H9 (cell line): ENCODE measurements at regions not wholly inside any gene's neighbourhood (a gene's known extent, or its start where the extent isn't known, plus 50 kb on each side); places are given as distances from the start of the nearest gene placed in this dataset.

Experiments
- DNase-seq: peaks from one replicate; pipeline ENCODE4 v3.0.0-alpha.2; 2017
- H2AFZ ChIP-seq: one replicate; pipeline ENCODE4 v1.6.1; 2013; ENCODE audit warnings: mild to moderate bottlenecking, low read length, control low read depth, moderate library complexity
- H2AK5ac ChIP-seq: 2 replicates; pipeline ENCODE4 v1.6.1; 2013; ENCODE audit warnings: low read length, control low read depth, mixed read lengths; ENCODE audit not compliant: insufficient read length
- H2BK120ac ChIP-seq: one replicate; pipeline ENCODE4 v1.6.1; 2013; ENCODE audit warnings: low read depth, mild to moderate bottlenecking, low read length, control low read depth, inconsistent platforms; ENCODE audit not compliant: poor library complexity, severe bottlenecking
- H2BK12ac ChIP-seq: 2 replicates; pipeline ENCODE4 v1.6.1; 2013; ENCODE audit warnings: low read length, control low read depth, mixed read lengths, low read depth; ENCODE audit not compliant: insufficient read length
- H2BK15ac ChIP-seq: 2 replicates; pipeline ENCODE4 v1.6.1; 2013; ENCODE audit warnings: low read depth, low read length, control low read depth
- H2BK20ac ChIP-seq: one replicate; pipeline ENCODE4 v1.6.1; 2013; ENCODE audit warnings: low read depth, mild to moderate bottlenecking, low read length, control low read depth, inconsistent platforms; ENCODE audit not compliant: poor library complexity, severe bottlenecking
- H2BK5ac ChIP-seq: 2 replicates; pipeline ENCODE4 v1.6.1; 2013; ENCODE audit warnings: low read length, control low read depth, mixed read lengths; ENCODE audit not compliant: insufficient read length
- H3K14ac ChIP-seq: 2 replicates; pipeline ENCODE4 v1.6.1; 2013; ENCODE audit warnings: low read length, control low read depth; ENCODE audit not compliant: insufficient read depth
- H3K18ac ChIP-seq: 2 replicates; pipeline ENCODE4 v1.6.1; 2013; ENCODE audit warnings: low read depth, mild to moderate bottlenecking, mixed read lengths, low read length, control low read depth; ENCODE audit not compliant: insufficient read length
- H3K23ac ChIP-seq: 2 replicates; pipeline ENCODE4 v1.6.1; 2013; ENCODE audit warnings: low read length, control low read depth, mixed read lengths, low read depth; ENCODE audit not compliant: insufficient read length
- H3K23me2 ChIP-seq: 2 replicates; pipeline ENCODE4 v1.6.1; 2013; ENCODE audit warnings: low read depth, mild to moderate bottlenecking, mixed read lengths, low read length, control low read depth; ENCODE audit not compliant: insufficient read length, poor library complexity, severe bottlenecking
- H3K27ac ChIP-seq: 2 replicates; pipeline ENCODE4 v1.5.1; 2013; ENCODE audit warnings: low read length, control low read depth, mixed read lengths, low read depth; ENCODE audit not compliant: insufficient read length
- H3K27me3 ChIP-seq: 2 replicates; pipeline ENCODE4 v1.6.1; 2013; ENCODE audit warnings: low read length, control low read depth, inconsistent platforms; ENCODE audit not compliant: insufficient read depth
- H3K4ac ChIP-seq: 2 replicates; pipeline ENCODE4 v1.6.1; 2013; ENCODE audit warnings: low read depth, mild to moderate bottlenecking, control low read depth, inconsistent platforms, low read length, moderate library complexity
- H3K4me1 ChIP-seq: 2 replicates; pipeline ENCODE4 v1.6.1; 2013; ENCODE audit warnings: low read length, control low read depth, inconsistent platforms; ENCODE audit not compliant: insufficient read depth
- H3K4me2 ChIP-seq: 2 replicates; pipeline ENCODE4 v1.6.1; 2013; ENCODE audit warnings: low read length, control low read depth, mixed read lengths; ENCODE audit not compliant: insufficient read length, insufficient read depth
- H3K56ac ChIP-seq: 2 replicates; pipeline ENCODE4 v1.6.1; 2013; ENCODE audit warnings: low read depth, mild to moderate bottlenecking, mixed read lengths, low read length, control low read depth; ENCODE audit not compliant: insufficient read length
- H3K79me1 ChIP-seq: 2 replicates; pipeline ENCODE4 v1.6.1; 2013; ENCODE audit warnings: low read depth, mild to moderate bottlenecking, moderate library complexity, low read length, control low read depth, inconsistent platforms; ENCODE audit not compliant: insufficient read depth, poor library complexity, severe bottlenecking
- H3K79me2 ChIP-seq: 2 replicates; pipeline ENCODE4 v1.6.1; 2013; ENCODE audit warnings: low read length, control low read depth, inconsistent platforms; ENCODE audit not compliant: insufficient read depth
- H3K9ac ChIP-seq: 2 replicates; pipeline ENCODE4 v1.6.1; 2013; ENCODE audit warnings: low read length, control low read depth, mixed read lengths; ENCODE audit not compliant: insufficient read length; ENCODE audit errors: extremely low read depth
- H3K9me3 ChIP-seq: one replicate; pipeline ENCODE4 v1.6.1; 2013; ENCODE audit warnings: low read depth, low read length, inconsistent platforms; ENCODE audit not compliant: control insufficient read depth
- H3T11ph ChIP-seq: one replicate; pipeline ENCODE4 v1.6.1; 2013; ENCODE audit warnings: mild to moderate bottlenecking, low read length, control low read depth, inconsistent platforms
- H4K20me1 ChIP-seq: one replicate; pipeline ENCODE4 v1.6.1; 2013; ENCODE audit not compliant: control insufficient read depth, insufficient read length, insufficient read depth
- H4K5ac ChIP-seq: 2 replicates; pipeline ENCODE4 v1.6.1; 2013; ENCODE audit warnings: low read depth, mild to moderate bottlenecking, mixed read lengths, low read length, control low read depth; ENCODE audit not compliant: insufficient read length
- H4K8ac ChIP-seq: replicated peaks from 2 replicates; pipeline ENCODE4 v1.6.1; 2013; ENCODE audit warnings: low read length, control low read depth, mixed read lengths, low read depth; ENCODE audit not compliant: insufficient read length
- H4K91ac ChIP-seq: 2 replicates; pipeline ENCODE4 v1.6.1; 2013; ENCODE audit warnings: low read depth, mild to moderate bottlenecking, moderate library complexity, mixed read lengths, low read length, control low read depth; ENCODE audit not compliant: insufficient read length
- H3K27ac Mint-ChIP-seq, 3 experiments: 2 replicates in 2 of 3; 3 replicates in 1 of 3; pipeline ENCODE4 v1.8.0; 2020 to 2021; ENCODE audit warnings: mixed read lengths in 3 of 3, mild to moderate bottlenecking in 1 of 3, moderate library complexity in 1 of 3
- H3K27me3 Mint-ChIP-seq: 2 replicates; pipeline ENCODE4 v1.8.0; 2021; ENCODE audit warnings: low read depth, mild to moderate bottlenecking, moderate library complexity, mixed read lengths
- H3K36me3 Mint-ChIP-seq, 3 experiments: 2 replicates in 2 of 3; 3 replicates in 1 of 3; pipeline ENCODE4 v1.8.0; 2020 to 2021; ENCODE audit warnings: low read depth in 3 of 3, mixed read lengths in 3 of 3; ENCODE audit not compliant: insufficient read depth in 1 of 3
- H3K4me1 Mint-ChIP-seq, 2 experiments: 2 replicates each; pipeline ENCODE4 v1.8.0; 2020; ENCODE audit warnings: mixed read lengths in 2 of 2
- H3K4me3 Mint-ChIP-seq, 2 experiments: 2 replicates in 1 of 2; 3 replicates in 1 of 2; pipeline ENCODE4 v1.8.0; 2020 to 2021; ENCODE audit warnings: mild to moderate bottlenecking in 2 of 2, mixed read lengths in 2 of 2, moderate library complexity in 1 of 2
- H3K9me3 Mint-ChIP-seq, 2 experiments: 2 replicates in 1 of 2; 3 replicates in 1 of 2; pipeline ENCODE4 v1.8.0; 2020; ENCODE audit warnings: mild to moderate bottlenecking in 2 of 2, mixed read lengths in 2 of 2, moderate library complexity in 1 of 2
- CTCF ChIP-seq: fragments of 200-600 bp; sonication (generic); conservative IDR thresholded peaks from 3 replicates; pipeline ENCODE4 v1.8.0; 2021; ENCODE audit warnings: antibody characterized with exemption, mild to moderate bottlenecking

- H3K79me1 ChIP-seq: no peaks in the 10 kb centered on the region
- TF ChIP-seq CTCF: no peak
These were observed 227.6 kb downstream of the FZD1 start for GRCh38 chr7:91491868-91492267.

More at GRCh38 chr7:91491868-91492267, 227.6 kb downstream of the FZD1 start:
- no peak overlapping the region for H3K27ac ChIP-seq
- H3K23ac ChIP-seq: no peak overlapping the region
- H2BK5ac ChIP-seq: no peak overlapping the region
- no peaks in the 10 kb centered on the region for H3K79me2 ChIP-seq
- no peak overlapping the region for H4K91ac ChIP-seq
- H3K4me3 Mint-ChIP-seq: no peak overlapping the region
- H3K27me3 ChIP-seq: no peaks in the 10 kb centered on the region
- no peaks in the 10 kb centered on the region for H3K36me3 Mint-ChIP-seq
- no peak overlapping the region for H4K5ac ChIP-seq
- no peak overlapping the region for H2BK12ac ChIP-seq
- H3K4me1 Mint-ChIP-seq: no peaks in the 10 kb centered on the region
- no peak overlapping the region for H2BK20ac ChIP-seq
- H3K4me1 ChIP-seq: no peaks in the 10 kb centered on the region
- no peak for DNase-seq
- no peak overlapping the region for H3K56ac ChIP-seq
- H4K8ac ChIP-seq: no peak overlapping the region
- no peaks in the 10 kb centered on the region for H4K20me1 ChIP-seq
- H3K27ac Mint-ChIP-seq: no peak overlapping the region
- no peak overlapping the region for H2AK5ac ChIP-seq
- peaks cover 3 to 4% of the 10 kb centered on the region in 2 experiments; a peak in 3 of 5 replicates for H3K9me3 Mint-ChIP-seq
- H2BK120ac ChIP-seq: no peak overlapping the region
- no peak overlapping the region for H3K4ac ChIP-seq
- H3K9me3 ChIP-seq: no peaks in the 10 kb centered on the region
- H3K27me3 Mint-ChIP-seq: no peaks in the 10 kb centered on the region
- no peak overlapping the region for H2AFZ ChIP-seq
- H2BK15ac ChIP-seq: no peak overlapping the region
- no peak overlapping the region for H3T11ph ChIP-seq
- no peaks in the 10 kb centered on the region for H3K23me2 ChIP-seq
- H3K14ac ChIP-seq: no peak overlapping the region
- H3K4me2 ChIP-seq: no peak overlapping the region
- no peak overlapping the region for H3K9ac ChIP-seq
- no peak overlapping the region for H3K18ac ChIP-seq
